Mucosa of descending colon (tissue), 3 donors: ENCODE measurements at regions not wholly inside any gene's neighbourhood (a gene's known extent, or its start where the extent isn't known, plus 50 kb on each side); places are given as distances from the start of the nearest gene placed in this dataset.

ENCODE experiments used
- ATAC-seq: fragments of 200-7000 bp; cut with Tn5 transposase; one replicate; pipeline ENCODE4 v1.9.1; 2020; ENCODE audit warnings: mild to moderate bottlenecking, moderate library complexity
- DNase-seq, 3 donors: peaks; one replicate each; pipeline ENCODE4 v3.0.0-alpha.2; 2020
- H3K36me3 ChIP-seq: fragments of 200-600 bp; one replicate; pipeline ENCODE4 v1.8.0; 2021; ENCODE audit warnings: low read depth, mild to moderate bottlenecking
- H3K4me1 ChIP-seq: fragments of 200-600 bp; one replicate; pipeline ENCODE4 v1.8.0; 2021; ENCODE audit warnings: low read depth, mild to moderate bottlenecking
- H3K4me3 ChIP-seq: fragments of 200-600 bp; one replicate; pipeline ENCODE4 v1.8.0; 2021; ENCODE audit warnings: mild to moderate bottlenecking
- H3K9me3 ChIP-seq: fragments of 200-600 bp; one replicate; pipeline ENCODE4 v1.8.0; 2021; ENCODE audit warnings: mild to moderate bottlenecking
- intact Hi-C, 2 donors: fragments of 100-400 bp; cut with DNase I in 1 of 2; cut with micrococcal nuclease in 1 of 2; formaldehyde crosslinking; loops; one replicate each; pipeline versions ENCODE4 v1.11.0 to v1.11.1; 2022; cut with DNase I, micrococcal nuclease
- TF ChIP-seq, protein P1 (sequence below): fragments of 200-600 bp; IDR thresholded peaks from one replicate; pipeline ENCODE4 v1.8.0; 2022; ENCODE audit warnings: antibody characterized with exemption, mild to moderate bottlenecking
- donor health status: DM: no; HTN: no; CAD: no; lungs with moderate emphysema.
- donor health status: DM: no; HTN: no; CAD: no.
- donor health status: DM: no; HTN: yes; CAD: no.

DNA sequence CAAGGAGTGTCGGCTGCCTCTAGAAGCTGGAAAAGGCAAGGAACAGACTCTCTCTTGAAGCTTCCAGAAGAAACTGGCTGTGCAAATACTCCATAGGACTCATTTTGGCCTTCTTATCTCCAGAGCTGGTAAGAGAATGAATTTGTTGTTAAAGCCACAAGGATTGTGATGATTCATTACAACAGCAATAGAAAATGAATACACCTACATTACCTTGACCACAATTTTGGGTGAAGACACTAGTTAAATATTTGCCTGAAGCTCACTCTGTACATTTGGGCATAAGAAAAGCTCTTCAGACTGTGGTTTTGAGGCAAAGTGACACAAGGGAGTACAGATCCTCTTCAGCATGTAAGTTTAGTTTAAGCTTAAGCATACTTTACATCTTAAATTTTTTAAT is 134.5 kb upstream of the TLL1 start:
- H3K4me3 ChIP-seq: no peak overlapping the region
- intact Hi-C loops: no loop called here
- H3K36me3 ChIP-seq: no peaks in the 10 kb centered on the region
- no peaks in the 10 kb centered on the region for H3K9me3 ChIP-seq
- DNase-seq (no peak), ATAC-seq (no peak)
- TF ChIP-seq, protein P1, sequence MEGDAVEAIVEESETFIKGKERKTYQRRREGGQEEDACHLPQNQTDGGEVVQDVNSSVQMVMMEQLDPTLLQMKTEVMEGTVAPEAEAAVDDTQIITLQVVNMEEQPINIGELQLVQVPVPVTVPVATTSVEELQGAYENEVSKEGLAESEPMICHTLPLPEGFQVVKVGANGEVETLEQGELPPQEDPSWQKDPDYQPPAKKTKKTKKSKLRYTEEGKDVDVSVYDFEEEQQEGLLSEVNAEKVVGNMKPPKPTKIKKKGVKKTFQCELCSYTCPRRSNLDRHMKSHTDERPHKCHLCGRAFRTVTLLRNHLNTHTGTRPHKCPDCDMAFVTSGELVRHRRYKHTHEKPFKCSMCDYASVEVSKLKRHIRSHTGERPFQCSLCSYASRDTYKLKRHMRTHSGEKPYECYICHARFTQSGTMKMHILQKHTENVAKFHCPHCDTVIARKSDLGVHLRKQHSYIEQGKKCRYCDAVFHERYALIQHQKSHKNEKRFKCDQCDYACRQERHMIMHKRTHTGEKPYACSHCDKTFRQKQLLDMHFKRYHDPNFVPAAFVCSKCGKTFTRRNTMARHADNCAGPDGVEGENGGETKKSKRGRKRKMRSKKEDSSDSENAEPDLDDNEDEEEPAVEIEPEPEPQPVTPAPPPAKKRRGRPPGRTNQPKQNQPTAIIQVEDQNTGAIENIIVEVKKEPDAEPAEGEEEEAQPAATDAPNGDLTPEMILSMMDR: no peak
- H3K4me1 ChIP-seq: no peaks in the 10 kb centered on the region

DNA sequence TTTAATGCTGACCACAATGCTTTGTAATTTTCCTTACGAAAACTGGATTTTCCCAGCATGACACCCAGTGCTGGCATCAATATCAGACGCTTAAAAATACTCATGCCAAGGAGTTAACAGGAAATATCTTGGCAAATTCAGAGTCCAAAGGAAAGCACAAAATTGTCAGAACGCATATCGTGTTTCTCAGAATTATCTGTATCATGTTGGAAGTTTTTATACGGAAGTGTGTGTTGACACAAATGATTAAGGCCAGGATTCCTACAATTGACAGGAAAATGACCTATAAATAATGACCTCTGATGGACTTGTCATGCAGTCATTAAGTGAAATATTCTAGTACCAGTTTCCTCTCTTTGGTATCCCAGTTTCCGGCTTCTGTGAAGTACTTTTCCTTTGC is 132.1 kb upstream of the TLL1 start:
- intact Hi-C loops: no loop called here
- Histone ChIP-seq H3K9me3 (no peaks in the 10 kb centered on the region), H3K4me3 (no peak overlapping the region), H3K4me1 (no peaks in the 10 kb centered on the region), H3K36me3 (no peaks in the 10 kb centered on the region)
- ATAC-seq: no peak
- DNase-seq: no peak
- TF ChIP-seq, protein P1: no peak

DNA sequence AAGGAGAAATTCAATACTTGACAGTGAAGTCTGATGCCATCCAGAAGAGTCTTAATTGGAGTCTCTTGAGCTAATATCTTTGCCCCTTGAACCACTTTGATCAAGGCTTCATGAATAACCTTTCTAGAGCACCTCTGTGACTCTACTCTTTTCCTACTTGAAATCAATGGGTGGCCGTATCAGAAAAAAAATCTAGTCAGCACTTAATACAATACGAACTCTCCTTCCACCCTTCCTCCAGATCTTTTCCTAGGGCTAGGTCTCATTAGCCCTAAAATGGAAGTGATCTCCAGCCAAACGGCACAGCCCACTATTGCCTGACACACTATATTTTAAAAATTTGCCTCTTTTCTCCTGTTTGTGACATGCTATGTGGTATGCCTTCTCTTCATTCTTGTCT is 129.6 kb upstream of the TLL1 start:
- H3K4me3 ChIP-seq: no peak overlapping the region
- H3K9me3 ChIP-seq: no peaks in the 10 kb centered on the region
- ATAC-seq (no peak), DNase-seq (no peak)
- TF ChIP-seq, protein P1: no peak
- H3K36me3 ChIP-seq: no peaks in the 10 kb centered on the region
- H3K4me1 ChIP-seq: no peaks in the 10 kb centered on the region
- intact Hi-C loops: no loop called here

DNA sequence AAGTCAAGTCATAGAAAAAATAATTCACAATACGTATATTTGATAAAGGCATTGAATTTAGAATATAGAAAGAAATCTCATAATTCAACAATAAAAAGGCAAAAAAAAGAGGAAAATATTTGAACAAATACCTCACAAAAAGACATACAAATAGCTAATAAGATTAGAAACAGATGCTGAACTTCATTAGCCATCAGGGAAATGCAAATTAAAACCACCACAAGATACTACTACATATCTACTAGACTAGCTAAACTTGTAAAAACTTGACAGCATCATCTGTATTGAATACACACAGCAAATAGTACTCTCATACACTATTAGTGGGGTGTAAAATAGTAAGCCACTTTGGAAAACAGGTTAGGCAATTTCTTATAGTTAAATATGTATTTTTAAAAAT is 128.7 kb upstream of the TLL1 start:
- no peak overlapping the region for H3K4me3 ChIP-seq
- no peak for ATAC-seq
- DNase-seq: no peak
- H3K4me1 ChIP-seq: no peaks in the 10 kb centered on the region
- TF ChIP-seq, protein P1: no peak
- intact Hi-C loops: no loop called here
- no peaks in the 10 kb centered on the region for H3K9me3 ChIP-seq
- H3K36me3 ChIP-seq: no peaks in the 10 kb centered on the region

DNA sequence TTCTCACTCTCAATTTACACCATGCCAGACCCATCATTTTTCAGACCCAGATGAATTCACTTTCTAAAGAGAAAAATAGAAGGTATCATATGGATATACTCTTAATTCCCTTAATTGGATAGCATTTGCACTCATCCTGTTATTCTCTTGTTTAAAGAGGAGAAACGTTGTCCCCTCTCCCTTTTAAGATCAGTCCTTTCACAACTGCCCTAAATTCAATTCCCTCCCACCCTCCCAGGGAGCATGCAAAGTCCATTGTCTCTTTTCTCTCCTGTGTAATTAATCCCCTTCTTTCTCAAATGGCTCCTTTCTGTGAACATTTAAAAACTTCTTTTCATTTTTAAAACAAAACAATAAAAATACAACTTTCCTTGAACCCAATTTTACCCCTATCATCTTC is 124.7 kb upstream of the TLL1 start:
- no peaks in the 10 kb centered on the region for H3K4me1 ChIP-seq
- TF ChIP-seq, protein P1: no peak
- intact Hi-C loops: no loop called here
- no peak for DNase-seq
- ATAC-seq: no peak
- H3K9me3 ChIP-seq: no peaks in the 10 kb centered on the region
- H3K36me3 ChIP-seq: no peaks in the 10 kb centered on the region
- H3K4me3 ChIP-seq: no peak overlapping the region

DNA sequence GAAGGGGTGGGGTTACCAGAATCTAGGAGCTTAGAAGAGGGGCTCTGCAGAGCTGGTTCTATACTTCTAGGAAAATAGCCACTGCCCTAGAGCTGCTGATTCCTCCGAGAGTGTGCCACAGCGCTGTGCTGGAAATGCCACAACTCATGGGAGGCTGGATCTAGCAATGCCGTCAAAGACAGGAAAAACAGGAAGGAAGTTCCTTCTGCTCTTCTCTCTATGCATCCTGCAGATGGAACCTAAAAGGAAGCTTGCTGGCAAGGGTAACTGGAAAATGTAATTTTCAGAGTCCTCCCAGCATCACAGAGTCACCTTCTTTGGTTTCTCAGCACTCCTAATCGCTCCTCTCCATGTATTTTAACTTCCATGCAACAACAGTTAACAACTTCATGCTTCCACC is 121.2 kb upstream of the TLL1 start:
- H3K4me3 ChIP-seq: no peak overlapping the region
- DNase-seq: no peak
- intact Hi-C loops: no loop called here
- no peak for ATAC-seq
- no peaks in the 10 kb centered on the region for H3K9me3 ChIP-seq
- H3K4me1 ChIP-seq: no peaks in the 10 kb centered on the region
- H3K36me3 ChIP-seq: no peaks in the 10 kb centered on the region
- TF ChIP-seq, protein P1: no peak
